Spinal cord (tissue), 9 donors: ENCODE measurements at regions not wholly inside any gene's neighbourhood (a gene's known extent, or its start where the extent isn't known, plus 50 kb on each side); places are given as distances from the start of the nearest gene placed in this dataset.
"Not testable (repeated sequence)": the region's sequence is repeated elsewhere in the genome, so short reads cannot be mapped to it uniquely, and the experiment has no call there.

Source experiments
- DNase-seq, 6 donors: peaks; one replicate each; pipeline versions ENCODE4 v3.0.0 to v3.0.0-alpha.2; 2013 to 2015; ENCODE audit warnings: low spot score in 6 of 6, low read depth in 4 of 6
- H3K27ac ChIP-seq: one replicate; pipeline ENCODE4 v1.5.1; 2013; ENCODE audit warnings: low read depth, low read length, control low read depth
- H3K27me3 ChIP-seq: one replicate; pipeline ENCODE4 v1.6.1; 2013; ENCODE audit warnings: low read length; ENCODE audit not compliant: control insufficient read depth, insufficient read depth
- H3K36me3 ChIP-seq: one replicate; pipeline ENCODE4 v1.6.1; 2013; ENCODE audit warnings: low read length; ENCODE audit not compliant: control insufficient read depth, insufficient read depth
- H3K4me1 ChIP-seq: one replicate; pipeline ENCODE4 v1.6.1; 2013; ENCODE audit warnings: low read length; ENCODE audit not compliant: control insufficient read depth, insufficient read depth
- H3K4me3 ChIP-seq: one replicate; pipeline ENCODE4 v1.5.1; 2013; ENCODE audit warnings: low read depth, low read length, control low read depth
- H3K9me3 ChIP-seq: one replicate; pipeline ENCODE4 v1.6.1; 2013; ENCODE audit warnings: low read length; ENCODE audit not compliant: control insufficient read depth, insufficient read depth
- WGBS: methylation state at CpG from one replicate; pipeline ENCODE4 v1.1.5; 2013; ENCODE audit warnings: missing lambda C conversion rate; ENCODE audit not compliant: insufficient coverage; 5-methylcytosine and 5-hydroxymethylcytosine counted together
- donor health status: healthy.

GRCh38 chr3:139121513-139122220 is 77.0 kb upstream of the PRR23C start:
- Histone ChIP-seq H3K9me3 (no peaks in the 10 kb centered on the region), H3K36me3 (no peaks in the 10 kb centered on the region), H3K27ac (no peak overlapping the region), H3K4me1 (peaks cover 9% of the 10 kb centered on the region), H3K27me3 (no peaks in the 10 kb centered on the region), H3K4me3 (no peak overlapping the region)
- no peak for DNase-seq
- no CpG with 5 or more reads among the region's 8 CpGs for WGBS

GRCh38 chr3:139122221-139122581 is 77.5 kb upstream of the PRR23C start:
- Histone ChIP-seq H3K27ac (no peak overlapping the region), H3K27me3 (no peaks in the 10 kb centered on the region), H3K4me3 (no peak overlapping the region), H3K9me3 (no peaks in the 10 kb centered on the region), H3K36me3 (no peaks in the 10 kb centered on the region), H3K4me1 (peaks cover 9% of the 10 kb centered on the region)
- WGBS: 100% methylated on average over 2 of the region's 3 CpGs
- no peak for DNase-seq

GRCh38 chr3:139122612-139123011 is 77.9 kb upstream of the PRR23C start:
- Histone ChIP-seq H3K4me1 (peaks cover 9% of the 10 kb centered on the region), H3K9me3 (no peaks in the 10 kb centered on the region), H3K27me3 (no peaks in the 10 kb centered on the region), H3K36me3 (no peaks in the 10 kb centered on the region), H3K4me3 (no peak overlapping the region), H3K27ac (no peak overlapping the region)
- DNase-seq: no peak
- WGBS: 85% methylated on average over 2 of the region's 2 CpGs

- 76% methylated on average over 8 of the region's 10 CpGs for WGBS
- Histone ChIP-seq H3K9me3 (no peaks in the 10 kb centered on the region), H3K36me3 (no peaks in the 10 kb centered on the region), H3K4me1 (peaks cover 9% of the 10 kb centered on the region), H3K27me3 (no peaks in the 10 kb centered on the region), H3K4me3 (no peak overlapping the region), H3K27ac (no peak overlapping the region)
- peak in 1 of 6 donors; percentile 27 for DNase-seq
These were observed 78.8 kb upstream of the PRR23C start for GRCh38 chr3:139123377-139124095.

GRCh38 chr3:139124197-139124596 is 79.5 kb upstream of the PRR23C start:
- Histone ChIP-seq H3K9me3 (no peaks in the 10 kb centered on the region), H3K27ac (no peak overlapping the region), H3K4me3 (no peak overlapping the region), H3K4me1 (peaks cover 9% of the 10 kb centered on the region), H3K27me3 (no peaks in the 10 kb centered on the region), H3K36me3 (no peaks in the 10 kb centered on the region)
- WGBS: 71% methylated on average over 2 of the region's 2 CpGs
- DNase-seq: no peak

GRCh38 chr3:139127101-139127500 is 82.4 kb upstream of the PRR23C start:
- no CpG with 5 or more reads among the region's 1 CpG for WGBS
- no peaks in the 10 kb centered on the region for H3K9me3 ChIP-seq
- H3K27me3 ChIP-seq: no peaks in the 10 kb centered on the region
- no peaks in the 10 kb centered on the region for H3K4me1 ChIP-seq
- DNase-seq: no peak
- H3K36me3 ChIP-seq: no peaks in the 10 kb centered on the region
- no peak overlapping the region for H3K27ac ChIP-seq
- no peak overlapping the region for H3K4me3 ChIP-seq

GRCh38 chr3:139127629-139128028 is 82.9 kb upstream of the PRR23C start:
- not testable (repeated sequence) for H3K4me3 ChIP-seq, DNase-seq, H3K27me3 ChIP-seq, H3K36me3 ChIP-seq, H3K9me3 ChIP-seq, H3K27ac ChIP-seq, H3K4me1 ChIP-seq
- WGBS: 89% methylated on average over 9 of the region's 12 CpGs

- no peaks in the 10 kb centered on the region for H3K36me3 ChIP-seq
- H3K4me1 ChIP-seq: no peaks in the 10 kb centered on the region
- no peaks in the 10 kb centered on the region for H3K9me3 ChIP-seq
- H3K4me3 ChIP-seq: no peak overlapping the region
- no peak overlapping the region for H3K27ac ChIP-seq
- no peaks in the 10 kb centered on the region for H3K27me3 ChIP-seq
- no peak for DNase-seq
- WGBS: 76% methylated on average over 2 of the region's 2 CpGs
These were observed 84.1 kb upstream of the PRR23C start for GRCh38 chr3:139128803-139129202.

- Histone ChIP-seq H3K27me3 (no peaks in the 10 kb centered on the region), H3K9me3 (no peaks in the 10 kb centered on the region), H3K4me3 (no peak overlapping the region), H3K27ac (no peak overlapping the region), H3K4me1 (no peaks in the 10 kb centered on the region), H3K36me3 (no peaks in the 10 kb centered on the region)
- DNase-seq: no peak
- 67% methylated on average over 1 of the region's 2 CpGs for WGBS
These were observed 85.2 kb upstream of the PRR23C start for GRCh38 chr3:139129892-139130291.
